HG02884 (cell line): ENCODE measurements at regions not wholly inside any gene's neighbourhood (a gene's known extent, or its start where the extent isn't known, plus 50 kb on each side); places are given as distances from the start of the nearest gene placed in this dataset.
"Not testable (repeated sequence)": the region's sequence is repeated elsewhere in the genome, so short reads cannot be mapped to it uniquely, and the experiment has no call there.

ENCODE experiments used
- ATAC-seq: cut with Tn5 transposase; IDR thresholded peaks from one replicate; pipeline ENCODE4 v1.9.1; 2021; ENCODE audit warnings: mild to moderate bottlenecking, moderate library complexity; ENCODE audit not compliant: unreplicated experiment

GRCh38 chr20:53778041-53778516 lies 184.4 kb upstream of the ZNF217 start:
- ATAC-seq, result no peak

- ATAC-seq, result not testable (repeated sequence)
Measured at GRCh38 chr20:53777402-53777801, 183.8 kb upstream of the ZNF217 start.

- no peak for ATAC-seq
Measured at GRCh38 chr20:53776858-53777257, 183.2 kb upstream of the ZNF217 start.

GRCh38 chr20:53774461-53775203 lies 181.0 kb upstream of the ZNF217 start:
- no peak for ATAC-seq

GRCh38 chr20:53773792-53774401 lies 180.3 kb upstream of the ZNF217 start:
- ATAC-seq, result no peak

GRCh38 chr20:53773066-53773791 lies 179.6 kb upstream of the ZNF217 start:
- not testable (repeated sequence) for ATAC-seq

GRCh38 chr20:53769041-53769440 lies 175.4 kb upstream of the ZNF217 start:
- no peak for ATAC-seq

- no peak for ATAC-seq
Measured at GRCh38 chr20:53768329-53768728, 174.7 kb upstream of the ZNF217 start.

GRCh38 chr20:53767206-53767930 lies 173.7 kb upstream of the ZNF217 start:
- no peak for ATAC-seq

- no peak for ATAC-seq
Measured at GRCh38 chr20:53764415-53764800, 170.8 kb upstream of the ZNF217 start.

- ATAC-seq, result no peak
Measured at GRCh38 chr20:53763707-53764414, 170.2 kb upstream of the ZNF217 start.

- ATAC-seq, result not testable (repeated sequence)
Measured at GRCh38 chr20:53762423-53762798, 168.8 kb upstream of the ZNF217 start.

- ATAC-seq, result no peak
Measured at GRCh38 chr20:53760025-53760441, 166.4 kb upstream of the ZNF217 start.

- no peak for ATAC-seq
Measured at GRCh38 chr20:53757472-53757913, 163.9 kb upstream of the ZNF217 start.

GRCh38 chr20:53755733-53756531 lies 162.3 kb upstream of the ZNF217 start:
- ATAC-seq, result no peak

GRCh38 chr20:53753880-53754459 lies 160.3 kb upstream of the ZNF217 start:
- ATAC-seq, result no peak

- no peak for ATAC-seq
Measured at GRCh38 chr20:53752971-53753879, 159.6 kb upstream of the ZNF217 start.

GRCh38 chr20:53752583-53752970 lies 158.9 kb upstream of the ZNF217 start:
- no peak for ATAC-seq
